IMR-90 (cell line): ENCODE measurements at regions not wholly inside any gene's neighbourhood (a gene's known extent, or its start where the extent isn't known, plus 50 kb on each side); places are given as distances from the start of the nearest gene placed in this dataset.

ENCODE experiments used
- BHLHE40 ChIP-seq: fragments of 150-350 bp; IDR thresholded peaks from 2 replicates; pipeline ENCODE4 v1.6.1; 2016; ENCODE audit warnings: mild to moderate bottlenecking, low read depth, low read length
- CEBPB ChIP-seq: IDR thresholded peaks from 2 replicates; pipeline ENCODE4 v1.6.1; 2012; ENCODE audit warnings: low read depth, low read length, improper control_type of control experiment
- CHD1 ChIP-seq: IDR thresholded peaks from 2 replicates; pipeline ENCODE4 v1.6.1; 2012; ENCODE audit warnings: low read depth, low read length, improper control_type of control experiment
- CTCF ChIP-seq: conservative IDR thresholded peaks from 2 replicates; pipeline ENCODE4 v1.5.1; 2012; ENCODE audit warnings: mild to moderate bottlenecking, low read depth, low read length, improper control_type of control experiment
- ELK1 ChIP-seq: fragments of 150-350 bp; IDR thresholded peaks from 2 replicates; pipeline ENCODE4 v1.6.1; 2016; ENCODE audit warnings: low read depth, mild to moderate bottlenecking, low read length, moderate library complexity, borderline replicate concordance
- MAFK ChIP-seq: IDR thresholded peaks from 2 replicates; pipeline ENCODE4 v1.6.1; 2012; ENCODE audit warnings: low read depth, low read length, improper control_type of control experiment
- MAZ ChIP-seq: IDR thresholded peaks from 2 replicates; pipeline ENCODE4 v1.6.1; 2012; ENCODE audit warnings: low read depth, mild to moderate bottlenecking, low read length, improper control_type of control experiment, moderate library complexity, borderline replicate concordance
- MXI1 ChIP-seq: IDR thresholded peaks from 2 replicates; pipeline ENCODE4 v1.6.1; 2012; ENCODE audit warnings: low read depth, mild to moderate bottlenecking, low read length, moderate library complexity, borderline replicate concordance
- POLR2A ChIP-seq: IDR thresholded peaks from 2 replicates; pipeline ENCODE4 v1.6.1; 2012; ENCODE audit warnings: mild to moderate bottlenecking, low read depth, low read length
- RAD21 ChIP-seq: IDR thresholded peaks from 2 replicates; pipeline ENCODE4 v1.6.1; 2012; ENCODE audit warnings: low read length, improper control_type of control experiment
- RFX5 ChIP-seq: IDR thresholded peaks from 2 replicates; pipeline ENCODE4 v1.8.0; 2012; ENCODE audit warnings: low read depth, mild to moderate bottlenecking, low read length, moderate library complexity
- SMC3 ChIP-seq: fragments of 150-350 bp; IDR thresholded peaks from 2 replicates; pipeline ENCODE4 v1.6.1; 2016; ENCODE audit warnings: low read depth, mild to moderate bottlenecking, antibody characterized with exemption, low read length, moderate library complexity
- USF2 ChIP-seq: fragments of 150-350 bp; IDR thresholded peaks from 2 replicates; pipeline ENCODE4 v1.6.1; 2017; ENCODE audit warnings: mild to moderate bottlenecking, antibody characterized with exemption, low read length, low read depth

- no peak for TF ChIP-seq MAFK
- TF ChIP-seq POLR2A, result no peak
- TF ChIP-seq USF2, result no peak
- TF ChIP-seq CTCF, result no peak
- no peak for TF ChIP-seq BHLHE40
- TF ChIP-seq MAZ, result no peak
- no peak for TF ChIP-seq ELK1
- no peak for TF ChIP-seq CHD1
- no peak for TF ChIP-seq MXI1
- TF ChIP-seq RAD21, result no peak
- no peak for TF ChIP-seq CEBPB
- no peak for TF ChIP-seq SMC3
- TF ChIP-seq RFX5, result no peak
These were observed 209.1 kb downstream of the ERMARD start for GRCh38 chr6:169960521-169960885.
